K562 (cell line): ENCODE measurements at regions not wholly inside any gene's neighbourhood (a gene's known extent, or its start where the extent isn't known, plus 50 kb on each side); places are given as distances from the start of the nearest gene placed in this dataset.

Source experiments
- ATAC-seq: fragments of 200-7000 bp; cut with Tn5 transposase; 3 replicates; pipeline ENCODE4 v1.9.1; 2020; ENCODE audit warnings: moderate library complexity
- BruUV-seq: library from RNA; stranded (reverse); fragments of 400-500 nt; replicated peaks from 2 replicates; lab custom pipeline; 2021; lab: Mats Ljungman, UMichigan
- CTCF ChIA-PET: fragments of 300-600 bp; formaldehyde crosslinking; extraction: SDS; loops from one replicate; lab custom pipeline; 2021; ENCODE audit warnings: low intra/inter-chr PET ratio; lab: Yijun Ruan, JAX
- POLR2A ChIA-PET: fragments of 300-600, 350-650 bp; sonication (Branson Sonifier 250); formaldehyde crosslinking; extraction: SDS; loops from one replicate; lab custom pipeline; 2021; ENCODE audit warnings: antibody characterized with exemption, inconsistent platforms; lab: Yijun Ruan, JAX
- DNase-seq, 4 experiments: peaks; one replicate each; pipeline versions ENCODE4 v3.0.0 to v3.0.0-alpha.2; 2011 to 2018; ENCODE audit warnings: low spot score in 3 of 4, mixed read lengths in 3 of 4; ENCODE audit errors: extremely low read depth in 1 of 4
- FAIRE-seq: peaks from 2 replicates; lab custom pipeline; 2011; peaks lifted over from hg19 to GRCh38; lab: Jason Lieb, UNC
- H2AFZ ChIP-seq: 2 replicates; pipeline ENCODE4 v1.6.0; 2011; ENCODE audit warnings: low read depth, low read length, control low read depth, inconsistent platforms
- H3K27ac ChIP-seq: fragments of 200-600 bp; 3 replicates; pipeline ENCODE4 v1.8.0; 2011; ENCODE audit warnings: low read depth, mild to moderate bottlenecking, control low read depth, inconsistent platforms, low read length, moderate library complexity, mixed read lengths; ENCODE audit errors: extremely low read depth
- H3K27me3 ChIP-seq, 2 experiments: fragments of 300-600 bp in 1 of 2; 2 replicates in 1 of 2; 3 replicates in 1 of 2; pipeline versions ENCODE4 v1.6.0 to v1.8.0; 2011; ENCODE audit warnings: inconsistent platforms in 2 of 2, low read length in 2 of 2, mild to moderate bottlenecking in 1 of 2, mixed read lengths in 1 of 2, moderate library complexity in 1 of 2; ENCODE audit not compliant: control insufficient read depth in 2 of 2, insufficient read depth in 2 of 2
- H3K36me3 ChIP-seq: fragments of 300-600 bp; 3 replicates; pipeline ENCODE4 v1.8.0; 2011; ENCODE audit warnings: mild to moderate bottlenecking, low read length, inconsistent platforms; ENCODE audit not compliant: control insufficient read depth, insufficient read depth
- H3K4me1 ChIP-seq, 2 experiments: fragments of 200-600 bp in 1 of 2; replicated peaks in 1 of 2; 2 replicates in 1 of 2; 3 replicates in 1 of 2; pipeline versions ENCODE4 v1.5.1 to v1.8.0; 2011; ENCODE audit warnings: inconsistent platforms in 2 of 2, low read length in 2 of 2, mild to moderate bottlenecking in 1 of 2, mixed read lengths in 1 of 2, moderate library complexity in 1 of 2; ENCODE audit not compliant: control insufficient read depth in 2 of 2, insufficient read depth in 2 of 2
- H3K4me2 ChIP-seq: 2 replicates; pipeline ENCODE4 v1.6.1; 2011; ENCODE audit warnings: low read length, control low read depth, inconsistent platforms, mixed read lengths; ENCODE audit not compliant: insufficient read depth
- H3K4me3 ChIP-seq: fragments of 200-600 bp; sonication (generic), shearing (Covaris generic); 2 replicates; pipeline ENCODE4 v1.5.1; 2016; ENCODE audit warnings: control low read depth, inconsistent platforms
- H3K79me2 ChIP-seq: fragments of 200-600 bp; 3 replicates; pipeline ENCODE4 v1.8.0; 2011; ENCODE audit warnings: low read length, inconsistent platforms; ENCODE audit not compliant: control insufficient read depth, insufficient read depth
- H3K9ac ChIP-seq, 2 experiments: 2 replicates each; pipeline versions ENCODE4 v1.6.0 to v1.6.1; 2011; ENCODE audit warnings: low read depth in 2 of 2, low read length in 2 of 2, control low read depth in 1 of 2, inconsistent platforms in 1 of 2, mild to moderate bottlenecking in 1 of 2, mixed read lengths in 1 of 2; ENCODE audit not compliant: insufficient read depth in 1 of 2
- H3K9me1 ChIP-seq: one replicate; pipeline ENCODE4 v1.6.0; 2011; ENCODE audit warnings: inconsistent platforms, mild to moderate bottlenecking, low read length, moderate library complexity; ENCODE audit not compliant: control insufficient read depth, insufficient read depth
- H3K9me3 ChIP-seq: replicated peaks from 2 replicates; pipeline ENCODE4 v1.5.1; 2011; ENCODE audit warnings: low read depth, low read length, inconsistent platforms; ENCODE audit not compliant: control insufficient read depth, insufficient read depth
- H4K20me1 ChIP-seq: replicated peaks from 2 replicates; pipeline ENCODE4 v1.6.1; 2011; ENCODE audit warnings: low read length, inconsistent platforms, mixed read lengths; ENCODE audit not compliant: control insufficient read depth, insufficient read depth
- ATF6 ChIP-seq: sonication (generic); formaldehyde crosslinking; IDR thresholded peaks from 2 replicates; pipeline ENCODE4 v1.4.0; 2020; ENCODE audit warnings: mild to moderate bottlenecking, missing genetic modification reagents
- CEBPB ChIP-seq: fragments of 450-650 bp; IDR thresholded peaks from 2 replicates; pipeline ENCODE4 v1.6.1; 2016; ENCODE audit warnings: missing genetic modification characterization, missing compliant biosample characterization
- CEBPG ChIP-seq, 3 experiments: fragments of 200-800 bp in 1 of 3; sonication (Bioruptor generic) in 1 of 3; sonication (generic) in 1 of 3; formaldehyde crosslinking in 1 of 3; IDR thresholded peaks in 2 of 3; conservative IDR thresholded peaks in 1 of 3; 2 replicates each; pipeline versions ENCODE4 v1.6.1 to v1.8.0; 2016 to 2022; ENCODE audit warnings: missing compliant biosample characterization in 2 of 3, missing genetic modification characterization in 2 of 3, mild to moderate bottlenecking in 1 of 3, missing genetic modification reagents in 1 of 3
- ELK3 ChIP-seq: fragments of 450-650 bp; formaldehyde crosslinking; IDR thresholded peaks from 2 replicates; pipeline ENCODE4 v1.4.0; 2020; ENCODE audit warnings: mild to moderate bottlenecking
- MED1 ChIP-seq: sonication (generic); formaldehyde crosslinking; IDR thresholded peaks from 2 replicates; pipeline ENCODE4 v1.8.1; 2023; ENCODE audit warnings: missing genetic modification reagents, borderline replicate concordance
- NCOA6 ChIP-seq: fragments of 450-650 bp; IDR thresholded peaks from 2 replicates; pipeline ENCODE4 v1.6.1; 2017; ENCODE audit warnings: mild to moderate bottlenecking
- RBM14 ChIP-seq: fragments of 200-400 bp; formaldehyde crosslinking; IDR thresholded peaks from 2 replicates; pipeline ENCODE4 v1.6.1; 2018; ENCODE audit warnings: low read depth, mild to moderate bottlenecking, low read length, moderate library complexity, borderline replicate concordance; ENCODE audit not compliant: insufficient read depth
- RBM34 ChIP-seq: fragments of 200-400 bp; formaldehyde crosslinking; IDR thresholded peaks from 2 replicates; pipeline ENCODE4 v1.6.1; 2018; ENCODE audit warnings: low read length, borderline replicate concordance; ENCODE audit not compliant: insufficient read depth
- SRSF1 ChIP-seq: fragments of 200-400 bp; formaldehyde crosslinking; IDR thresholded peaks from 2 replicates; pipeline ENCODE4 v1.6.1; 2017; ENCODE audit warnings: mild to moderate bottlenecking, low read depth, low read length, moderate library complexity
- ZFX ChIP-seq: sonication (generic); formaldehyde crosslinking; IDR thresholded peaks from 2 replicates; pipeline ENCODE4 v1.8.0; 2022; ENCODE audit warnings: mild to moderate bottlenecking, missing genetic modification reagents, moderate library complexity
- ZNF512 ChIP-seq: IDR thresholded peaks from 2 replicates; pipeline ENCODE4 v1.6.1; 2016; ENCODE audit warnings: missing genetic modification characterization, missing compliant biosample characterization
- WGBS: fragments of 100-300 bp; shearing (Covaris generic); methylation state at CpG from one replicate; pipeline ENCODE4 v1.1.6; 2016; ENCODE audit warnings: low coverage, mixed read lengths; ENCODE audit not compliant: insufficient coverage; ENCODE audit errors: missing lambda C conversion rate; 5-methylcytosine and 5-hydroxymethylcytosine counted together
- in situ Hi-C: fragments of 300-500 bp; cut with MboI; formaldehyde crosslinking; loops from 4 replicates; pipeline ENCODE4 v1.15.0; 2018; ENCODE audit warnings: inconsistent platforms, mixed read lengths
- intact Hi-C: fragments of 100-400 bp; cut with micrococcal nuclease; formaldehyde crosslinking; loops from 2 replicates; pipeline ENCODE4 v1.14.2; 2022
- TF ChIP-seq, protein P1 (sequence below): sonication (generic); formaldehyde crosslinking; IDR thresholded peaks from 2 replicates; pipeline ENCODE4 v1.8.0; 2022; ENCODE audit warnings: mild to moderate bottlenecking, missing genetic modification reagents
- TF ChIP-seq, protein P2 (sequence below): fragments of 450-650 bp; IDR thresholded peaks from 2 replicates; pipeline ENCODE4 v1.6.1; 2016; ENCODE audit warnings: borderline replicate concordance

DNA sequence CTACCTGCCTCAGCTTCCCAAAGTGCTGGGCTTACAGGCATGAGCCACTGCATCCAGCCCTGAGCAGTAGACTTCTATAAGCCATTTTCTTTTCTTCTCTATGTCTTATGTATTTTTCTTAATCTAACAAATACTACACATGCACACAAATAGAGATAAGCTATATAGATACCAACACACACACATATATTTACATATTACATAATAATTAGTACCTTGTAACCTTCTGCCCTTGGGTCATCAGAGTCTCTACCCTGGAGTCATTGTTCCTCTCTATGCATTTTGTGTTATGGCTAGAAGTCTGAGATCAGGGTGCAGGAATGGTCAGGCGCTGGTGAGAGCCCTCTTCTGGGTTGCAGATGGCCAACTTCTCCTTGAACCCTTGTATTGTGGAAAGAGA lies 154.0 kb upstream of the PTPRG start:
- 0% methylated on average over 1 of the region's 1 CpG for WGBS
- H3K4me1 ChIP-seq = no peaks in the 10 kb centered on the region
- no peak overlapping the region for H3K27ac ChIP-seq
- intact Hi-C loops (no loop called here), in situ Hi-C loops (no loop called here)
- no peak for ATAC-seq
- H3K27me3 ChIP-seq = no peaks in the 10 kb centered on the region; a peak in 1 of 5 replicates
- H3K36me3 ChIP-seq = no peaks in the 10 kb centered on the region
- H4K20me1 ChIP-seq = no peaks in the 10 kb centered on the region
- H2AFZ ChIP-seq = no peak overlapping the region
- ChIA-PET CTCF (no interaction called here), POLR2A (no interaction called here)
- H3K9ac ChIP-seq = no peak overlapping the region
- DNase-seq = no peak
- no peaks in the 10 kb centered on the region for H3K9me1 ChIP-seq
- H3K9me3 ChIP-seq = no peaks in the 10 kb centered on the region
- H3K4me3 ChIP-seq = no peak overlapping the region
- no peak overlapping the region for H3K4me2 ChIP-seq
- BruUV-seq = no TSS peak
- no peak for FAIRE-seq
- no peaks in the 10 kb centered on the region for H3K79me2 ChIP-seq
- TF ChIP-seq, protein P1, sequence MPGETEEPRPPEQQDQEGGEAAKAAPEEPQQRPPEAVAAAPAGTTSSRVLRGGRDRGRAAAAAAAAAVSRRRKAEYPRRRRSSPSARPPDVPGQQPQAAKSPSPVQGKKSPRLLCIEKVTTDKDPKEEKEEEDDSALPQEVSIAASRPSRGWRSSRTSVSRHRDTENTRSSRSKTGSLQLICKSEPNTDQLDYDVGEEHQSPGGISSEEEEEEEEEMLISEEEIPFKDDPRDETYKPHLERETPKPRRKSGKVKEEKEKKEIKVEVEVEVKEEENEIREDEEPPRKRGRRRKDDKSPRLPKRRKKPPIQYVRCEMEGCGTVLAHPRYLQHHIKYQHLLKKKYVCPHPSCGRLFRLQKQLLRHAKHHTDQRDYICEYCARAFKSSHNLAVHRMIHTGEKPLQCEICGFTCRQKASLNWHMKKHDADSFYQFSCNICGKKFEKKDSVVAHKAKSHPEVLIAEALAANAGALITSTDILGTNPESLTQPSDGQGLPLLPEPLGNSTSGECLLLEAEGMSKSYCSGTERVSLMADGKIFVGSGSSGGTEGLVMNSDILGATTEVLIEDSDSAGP (CRISPR knock-in tag) = no peak
- TF ChIP-seq NCOA6 (no peak), ZNF512 (tag) (no peak), MED1 (no peak), ELK3 (no peak), RBM14 (no peak), SRSF1 (no peak), ZFX (CRISPR knock-in tag) (no peak), CEBPG (CRISPR knock-in tag; IDR thresholded peaks at IDR 0.05) (no peak), CEBPG (tag; conservative IDR thresholded peaks at IDR 0.05 in 1 of 2, IDR thresholded peaks at IDR 0.05 in 1 of 2) (peak in 1 of 2 experiments; percentile 59; a peak in 1 of 4 replicates), RBM34 (no peak), CEBPB (tag) (0 out of 2 replicates have a peak, but pooled peaks have one; percentile 32), ATF6 (no peak)
- TF ChIP-seq, protein P2, sequence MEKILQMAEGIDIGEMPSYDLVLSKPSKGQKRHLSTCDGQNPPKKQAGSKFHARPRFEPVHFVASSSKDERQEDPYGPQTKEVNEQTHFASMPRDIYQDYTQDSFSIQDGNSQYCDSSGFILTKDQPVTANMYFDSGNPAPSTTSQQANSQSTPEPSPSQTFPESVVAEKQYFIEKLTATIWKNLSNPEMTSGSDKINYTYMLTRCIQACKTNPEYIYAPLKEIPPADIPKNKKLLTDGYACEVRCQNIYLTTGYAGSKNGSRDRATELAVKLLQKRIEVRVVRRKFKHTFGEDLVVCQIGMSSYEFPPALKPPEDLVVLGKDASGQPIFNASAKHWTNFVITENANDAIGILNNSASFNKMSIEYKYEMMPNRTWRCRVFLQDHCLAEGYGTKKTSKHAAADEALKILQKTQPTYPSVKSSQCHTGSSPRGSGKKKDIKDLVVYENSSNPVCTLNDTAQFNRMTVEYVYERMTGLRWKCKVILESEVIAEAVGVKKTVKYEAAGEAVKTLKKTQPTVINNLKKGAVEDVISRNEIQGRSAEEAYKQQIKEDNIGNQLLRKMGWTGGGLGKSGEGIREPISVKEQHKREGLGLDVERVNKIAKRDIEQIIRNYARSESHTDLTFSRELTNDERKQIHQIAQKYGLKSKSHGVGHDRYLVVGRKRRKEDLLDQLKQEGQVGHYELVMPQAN = no peak
